GM19351 (cell line): ENCODE measurements at regions not wholly inside any gene's neighbourhood (a gene's known extent, or its start where the extent isn't known, plus 50 kb on each side); places are given as distances from the start of the nearest gene placed in this dataset.

ENCODE experiments used
- ATAC-seq: cut with Tn5 transposase; IDR thresholded peaks from one replicate; pipeline ENCODE4 v1.9.1; 2021; ENCODE audit warnings: mild to moderate bottlenecking, moderate library complexity; ENCODE audit not compliant: unreplicated experiment

DNA sequence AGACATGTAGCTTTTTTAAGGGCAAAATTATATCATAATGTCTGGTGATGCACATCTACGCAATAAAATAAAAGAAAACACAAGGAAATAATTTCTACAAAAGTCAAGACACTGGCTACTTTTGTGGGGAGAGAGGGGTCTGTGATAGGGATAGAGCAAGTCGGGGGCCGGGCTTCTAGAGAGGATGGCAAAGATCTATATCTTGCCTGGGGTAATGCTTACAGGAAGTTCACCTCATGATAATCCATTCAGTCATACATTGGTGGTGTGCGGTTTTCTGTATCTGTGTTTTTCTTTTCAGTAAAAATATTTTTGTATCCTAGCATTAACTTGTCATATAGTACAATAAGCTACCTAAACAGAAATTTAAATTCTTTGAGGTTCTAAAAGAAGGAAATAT is 178.8 kb downstream of the ARRDC4 start:
- no peak for ATAC-seq

DNA sequence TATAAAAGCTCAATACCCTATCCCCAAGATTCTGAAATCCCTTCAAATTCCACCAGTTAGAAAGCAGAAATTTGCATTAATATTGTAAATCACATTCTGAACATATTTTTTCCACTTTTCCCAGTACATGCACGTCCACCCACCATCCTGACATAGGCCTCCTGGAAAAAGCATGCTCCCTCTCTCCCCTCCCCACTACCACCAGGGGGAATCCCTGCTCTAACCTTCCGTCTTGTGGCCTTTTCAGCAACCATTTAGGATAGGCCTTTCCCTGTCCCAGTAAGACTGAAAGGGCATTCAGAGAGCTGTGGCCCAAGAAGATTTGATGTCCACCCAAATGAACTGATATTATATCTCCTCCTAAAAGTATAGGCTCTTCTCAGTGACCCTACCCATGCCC is 182.1 kb downstream of the ARRDC4 start:
- ATAC-seq, result no peak

DNA sequence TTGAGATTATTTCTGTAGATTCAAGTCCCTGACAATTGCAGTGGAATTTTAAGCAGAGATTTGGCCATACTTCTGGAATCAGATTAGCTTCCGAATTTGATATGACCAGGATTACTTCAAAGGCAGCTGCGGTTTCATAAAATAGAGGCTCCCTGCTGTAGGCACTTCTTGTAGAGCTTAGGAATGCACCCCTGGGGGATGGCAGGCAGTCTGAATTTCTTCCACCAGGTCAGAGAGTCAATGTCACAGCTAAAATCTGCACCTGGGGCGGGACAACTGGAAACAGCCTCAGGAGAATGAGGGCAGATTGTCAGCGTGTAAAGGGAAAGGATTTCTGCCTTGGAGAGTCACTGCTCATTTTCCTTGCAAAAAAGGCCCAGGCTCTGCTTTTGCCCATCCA is 182.6 kb downstream of the ARRDC4 start:
- no peak for ATAC-seq

DNA sequence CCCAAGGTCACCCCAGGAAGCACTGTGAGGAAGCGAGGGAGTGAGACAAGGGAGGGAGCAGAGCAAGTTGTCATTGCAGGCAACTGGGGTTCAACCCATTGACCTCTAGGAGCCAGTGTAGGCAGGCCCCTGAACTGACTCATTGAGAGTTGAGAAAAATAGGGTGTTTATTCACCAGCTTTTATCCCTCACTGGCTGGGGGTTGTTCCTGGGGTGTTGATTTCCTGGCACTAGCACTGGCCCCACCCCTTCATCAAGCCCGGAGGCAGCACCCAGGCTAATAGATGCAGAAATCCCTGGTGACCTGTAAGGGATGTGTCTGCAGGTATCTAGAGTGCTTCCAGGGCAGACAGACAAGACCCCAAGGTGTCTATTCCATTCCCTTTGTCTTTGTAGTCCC is 183.9 kb downstream of the ARRDC4 start:
- ATAC-seq, result no peak

DNA sequence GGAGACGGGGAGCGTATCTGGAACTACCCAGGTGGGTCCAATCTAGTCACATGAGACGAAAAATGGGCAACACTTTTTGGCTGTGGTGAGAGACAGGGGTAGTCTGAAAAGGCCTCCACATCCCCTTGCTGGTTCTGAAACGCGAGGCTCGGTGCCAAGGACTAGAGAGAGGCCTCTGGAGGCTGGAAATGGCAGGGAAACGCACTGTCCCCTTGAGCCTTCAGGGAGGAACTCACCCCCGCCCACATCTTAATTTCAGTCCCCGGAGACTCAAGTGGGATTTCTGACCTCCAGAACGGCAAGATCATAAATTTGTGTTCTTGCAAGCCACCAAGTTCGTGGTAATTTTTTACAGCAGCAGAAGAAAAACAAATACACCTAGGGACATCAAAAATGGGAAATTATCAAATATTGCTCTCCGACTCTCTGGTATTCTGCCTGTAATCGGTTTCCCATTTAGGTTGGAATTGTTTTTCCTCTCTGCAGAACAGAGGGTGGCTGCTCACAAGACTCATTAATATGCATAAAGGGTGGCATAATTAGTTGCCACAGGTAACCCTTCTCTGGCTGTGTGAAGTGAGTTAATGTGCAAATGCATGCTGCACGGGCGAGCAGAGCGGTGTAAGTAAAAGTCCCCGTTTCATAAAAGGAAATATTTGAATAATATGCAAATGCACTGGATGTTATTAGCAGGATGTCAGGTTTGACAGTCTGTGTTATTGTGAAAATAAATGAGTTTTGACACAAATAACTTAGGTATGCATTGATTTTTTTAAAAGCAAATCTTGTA is 185.7 kb downstream of the ARRDC4 start:
- no peak for ATAC-seq

DNA sequence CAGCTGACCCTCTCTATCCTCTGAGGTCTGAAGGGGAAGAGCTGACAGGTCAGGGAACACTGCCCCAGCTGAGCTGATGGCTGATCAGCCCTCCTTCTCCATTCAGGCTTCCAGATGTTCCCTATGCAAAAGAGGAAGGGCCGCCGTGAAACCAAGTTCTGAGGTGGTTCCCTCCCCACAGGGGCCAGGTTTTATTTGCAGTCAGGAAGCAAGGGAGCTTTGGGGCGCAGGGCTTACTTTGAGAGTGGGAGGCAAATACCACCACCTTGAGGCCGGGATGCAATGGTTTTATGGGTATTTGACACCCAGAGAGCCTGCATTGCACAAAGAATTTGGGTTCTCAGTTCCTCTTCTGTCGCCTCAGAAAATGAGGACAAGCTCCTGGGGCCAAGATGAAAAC is 186.9 kb downstream of the ARRDC4 start:
- no peak for ATAC-seq

GRCh38 chr15:98150084-98150483 is 189.6 kb downstream of the ARRDC4 start:
- ATAC-seq, result no peak

GRCh38 chr15:98150536-98150935 is 190.0 kb downstream of the ARRDC4 start:
- no peak for ATAC-seq

DNA sequence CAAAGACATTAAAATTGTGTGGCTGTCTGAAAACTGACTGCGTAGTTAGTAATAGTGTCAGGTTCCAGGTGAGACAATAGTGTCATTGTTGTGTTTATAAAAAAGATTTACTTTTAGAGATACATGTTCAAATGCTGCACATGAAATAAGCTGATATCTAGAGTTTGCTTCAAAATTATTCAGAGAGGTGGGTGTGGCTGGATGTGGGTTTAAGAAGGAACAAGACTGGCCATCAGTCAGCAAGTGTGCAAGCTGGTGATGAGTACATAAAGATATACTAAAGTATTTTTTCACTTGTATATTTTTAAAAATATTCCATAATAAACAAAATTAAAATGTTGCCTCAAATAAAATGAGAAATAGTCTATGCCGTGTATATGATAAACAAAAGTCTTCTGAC is 190.6 kb downstream of the ARRDC4 start:
- ATAC-seq, result no peak

DNA sequence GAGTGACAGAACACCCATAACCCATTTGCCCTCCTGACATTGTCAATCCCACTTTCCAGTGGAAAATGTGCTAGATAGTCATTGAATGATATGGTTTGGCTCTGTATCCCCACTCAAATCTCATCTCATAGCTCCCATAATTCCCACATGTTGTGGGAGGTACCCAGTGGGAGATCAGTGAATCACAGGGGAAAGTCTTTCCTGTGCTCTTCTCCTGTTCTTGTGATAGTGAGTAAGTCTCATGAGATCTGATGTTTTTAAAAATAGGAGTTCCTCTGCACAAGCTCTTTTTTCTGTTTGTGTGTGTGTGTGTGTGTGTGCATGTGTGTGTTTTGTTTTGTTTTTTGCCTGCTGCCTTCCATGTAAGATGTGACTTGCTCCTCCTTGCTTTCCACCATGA is 191.7 kb downstream of the ARRDC4 start:
- no peak for ATAC-seq

- ATAC-seq, result no peak
Measured at GRCh38 chr15:98154863-98155262, 194.4 kb downstream of the ARRDC4 start.

DNA sequence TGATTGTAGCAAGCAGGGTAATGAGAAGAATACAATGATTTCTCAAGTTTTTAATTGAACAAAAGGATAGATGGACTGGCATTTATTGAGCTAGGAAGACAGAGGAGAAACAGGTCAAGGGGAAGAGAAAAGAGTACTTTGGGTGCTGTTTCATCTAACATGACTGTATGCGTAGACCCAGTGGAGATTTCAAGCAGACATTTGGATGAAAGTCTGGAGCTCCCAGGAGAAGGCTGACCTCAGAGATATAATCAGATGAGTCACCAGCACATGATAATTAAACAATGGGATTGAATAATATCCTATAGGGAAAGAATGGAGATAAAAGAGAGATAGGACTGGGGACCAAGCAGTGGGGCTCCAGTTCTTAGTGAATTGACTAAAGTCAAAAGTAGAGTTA is 194.9 kb downstream of the ARRDC4 start:
- no peak for ATAC-seq

DNA sequence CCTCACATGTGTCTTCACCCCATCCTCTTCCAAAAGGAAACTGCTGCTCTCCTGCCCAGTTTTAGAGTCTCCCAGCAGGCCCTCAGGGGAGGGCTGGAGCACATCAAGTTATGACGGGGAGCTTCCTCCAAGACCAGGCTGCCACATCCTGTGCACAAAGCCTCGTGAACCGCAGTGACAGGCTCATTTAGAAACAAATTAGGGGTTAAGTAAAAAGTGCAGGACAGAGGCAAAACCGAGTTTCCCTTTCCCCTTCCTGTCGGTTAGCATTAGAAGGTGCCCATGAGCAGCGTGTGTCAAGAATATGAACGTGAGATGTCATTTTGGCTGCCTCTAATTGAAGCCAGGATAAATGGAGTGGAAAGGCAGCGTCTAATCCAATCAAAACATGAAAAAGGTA is 199.7 kb downstream of the ARRDC4 start:
- no peak for ATAC-seq

DNA sequence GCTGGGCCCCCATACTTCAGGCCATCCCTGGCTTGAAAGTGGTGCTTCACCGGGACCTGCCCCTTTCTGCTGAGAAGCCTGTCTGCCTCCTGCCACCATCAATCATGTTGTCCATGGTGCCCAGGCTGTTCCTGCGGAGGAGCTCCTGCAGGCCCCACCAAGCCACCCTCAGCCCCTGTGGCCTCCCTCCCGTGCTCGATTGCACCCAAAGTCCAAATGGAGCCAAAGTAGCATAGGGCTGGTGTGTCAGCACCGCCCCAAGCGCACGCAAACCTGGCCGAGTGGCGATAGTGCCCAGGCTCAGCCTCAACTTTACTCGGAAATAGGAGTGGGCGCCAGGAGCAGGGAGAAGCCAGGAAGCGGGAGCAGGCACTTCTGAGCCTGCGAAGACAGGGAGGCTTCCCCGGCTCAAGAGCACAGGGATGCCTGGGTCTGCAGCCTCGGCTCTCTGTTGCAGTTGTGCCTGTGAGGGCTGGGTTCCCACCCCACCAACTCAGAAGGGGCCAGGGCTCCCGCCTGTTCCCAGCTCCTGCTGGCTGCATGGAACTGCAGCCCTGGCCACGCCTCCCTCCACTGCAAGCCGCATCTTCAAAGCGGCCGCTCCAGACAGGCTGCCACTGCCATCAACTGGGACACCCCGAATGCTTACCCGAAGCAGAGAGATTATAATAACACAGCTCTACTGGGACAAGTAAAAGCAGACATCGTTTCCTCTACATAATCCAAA is 203.0 kb downstream of the ARRDC4 start:
- ATAC-seq, result no peak

GRCh38 chr15:98164571-98164970 is 204.1 kb downstream of the ARRDC4 start:
- ATAC-seq, result no peak

- ATAC-seq, result no peak
Measured at GRCh38 chr15:98164986-98165385, 204.5 kb downstream of the ARRDC4 start.

GRCh38 chr15:98167722-98168268 is 207.3 kb downstream of the ARRDC4 start:
- no peak for ATAC-seq

DNA sequence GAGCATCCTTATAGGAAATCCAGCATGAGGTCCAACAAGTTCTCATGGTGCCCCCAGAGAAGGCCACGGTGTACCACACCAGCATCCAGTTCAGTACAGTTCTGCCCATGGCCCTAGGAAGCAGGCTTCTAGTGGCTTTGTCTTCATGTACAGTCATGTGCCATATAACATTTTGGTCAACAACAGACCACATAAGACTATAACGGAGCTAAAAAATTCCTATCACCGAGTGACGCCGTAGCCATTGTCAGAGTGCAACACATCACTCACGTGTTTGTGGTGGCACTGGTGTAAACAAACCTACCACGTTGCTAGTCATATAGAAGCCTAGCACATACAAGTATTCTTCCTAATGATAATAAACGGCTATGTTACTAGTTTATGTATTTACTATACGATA is 209.0 kb downstream of the ARRDC4 start:
- no peak for ATAC-seq

GRCh38 chr15:98174286-98174685 is 213.8 kb downstream of the ARRDC4 start:
- no peak for ATAC-seq

- no peak for ATAC-seq
Measured at GRCh38 chr15:98174841-98175240, 214.3 kb downstream of the ARRDC4 start.

- ATAC-seq, result no peak
Measured at GRCh38 chr15:98177966-98178592, 217.6 kb downstream of the ARRDC4 start.

- ATAC-seq, result no peak
Measured at GRCh38 chr15:98178861-98179260, 218.4 kb downstream of the ARRDC4 start.
